Mammary epithelial cell (primary cell): ENCODE measurements at regions not wholly inside any gene's neighbourhood (a gene's known extent, or its start where the extent isn't known, plus 50 kb on each side); places are given as distances from the start of the nearest gene placed in this dataset.

Experiments
- EZH2 ChIP-seq: IDR thresholded peaks from 2 replicates; pipeline ENCODE4 v1.6.1; 2012; ENCODE audit warnings: low read length, inconsistent platforms, borderline replicate concordance
- TF ChIP-seq, protein P1 (sequence below), 2 donors: IDR thresholded peaks in 1 of 2; conservative IDR thresholded peaks in 1 of 2; 2 replicates each; pipeline ENCODE4 v1.5.1; 2011 to 2012; ENCODE audit warnings: inconsistent platforms in 2 of 2, low read length in 2 of 2, mild to moderate bottlenecking in 2 of 2, control low read depth in 1 of 2, low read depth in 1 of 2; ENCODE audit not compliant: insufficient read depth in 1 of 2; ENCODE audit errors: extremely low read depth in 1 of 2

DNA sequence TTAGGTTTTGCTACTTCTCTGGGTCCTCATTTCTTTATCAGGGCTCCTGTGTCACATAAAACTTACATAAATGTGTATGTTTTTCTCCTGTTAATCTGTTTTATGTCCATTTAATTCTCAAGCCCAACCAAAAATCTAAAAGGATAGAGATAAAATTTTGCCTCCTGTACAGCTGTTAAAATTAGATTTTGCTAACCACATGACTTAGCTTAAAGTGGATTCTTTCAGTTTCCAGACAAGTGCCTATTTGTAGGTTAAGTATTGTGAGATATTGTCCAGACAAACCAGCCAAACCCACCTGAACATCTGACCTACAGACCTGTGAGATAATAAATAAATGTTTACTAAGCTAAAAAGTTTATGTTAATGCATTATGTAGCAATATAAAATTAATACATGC, 465.5 kb downstream of the SI start:
- TF ChIP-seq, protein P1, sequence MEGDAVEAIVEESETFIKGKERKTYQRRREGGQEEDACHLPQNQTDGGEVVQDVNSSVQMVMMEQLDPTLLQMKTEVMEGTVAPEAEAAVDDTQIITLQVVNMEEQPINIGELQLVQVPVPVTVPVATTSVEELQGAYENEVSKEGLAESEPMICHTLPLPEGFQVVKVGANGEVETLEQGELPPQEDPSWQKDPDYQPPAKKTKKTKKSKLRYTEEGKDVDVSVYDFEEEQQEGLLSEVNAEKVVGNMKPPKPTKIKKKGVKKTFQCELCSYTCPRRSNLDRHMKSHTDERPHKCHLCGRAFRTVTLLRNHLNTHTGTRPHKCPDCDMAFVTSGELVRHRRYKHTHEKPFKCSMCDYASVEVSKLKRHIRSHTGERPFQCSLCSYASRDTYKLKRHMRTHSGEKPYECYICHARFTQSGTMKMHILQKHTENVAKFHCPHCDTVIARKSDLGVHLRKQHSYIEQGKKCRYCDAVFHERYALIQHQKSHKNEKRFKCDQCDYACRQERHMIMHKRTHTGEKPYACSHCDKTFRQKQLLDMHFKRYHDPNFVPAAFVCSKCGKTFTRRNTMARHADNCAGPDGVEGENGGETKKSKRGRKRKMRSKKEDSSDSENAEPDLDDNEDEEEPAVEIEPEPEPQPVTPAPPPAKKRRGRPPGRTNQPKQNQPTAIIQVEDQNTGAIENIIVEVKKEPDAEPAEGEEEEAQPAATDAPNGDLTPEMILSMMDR (conservative IDR thresholded peaks at IDR 0.05 in 1 of 2, IDR thresholded peaks at IDR 0.05 in 1 of 2; ENCODE audit: extremely low read depth in 1 of 2, insufficient read depth in 1 of 2, low read depth in 1 of 2, low read length in 2 of 2), result no peak
- no peak for TF ChIP-seq EZH2
